ENCODE measurements at regions not wholly inside any gene's neighbourhood (a gene's known extent, or its start where the extent isn't known, plus 50 kb on each side); places are given as distances from the start of the nearest gene placed in this dataset.

- no peak for DNase-seq (ENCODE audit: low spot score)
Measured at GRCh38 chr9:73459817-73460216, 308.2 kb downstream of the ANXA1 start.

GRCh38 chr9:73468716-73469115 lies 317.1 kb downstream of the ANXA1 start:
- no peak for DNase-seq (ENCODE audit: low spot score)

GRCh38 chr9:73470766-73471165 lies 319.1 kb downstream of the ANXA1 start:
- no peak for DNase-seq (ENCODE audit: low spot score)

- DNase-seq (ENCODE audit: low spot score) = no peak
Measured at GRCh38 chr9:73474002-73474600, 322.4 kb downstream of the ANXA1 start.

- no peak for DNase-seq (ENCODE audit: low spot score)
Measured at GRCh38 chr9:73474625-73475024, 323.0 kb downstream of the ANXA1 start.

GRCh38 chr9:73494894-73495293 lies 343.2 kb downstream of the ANXA1 start:
- no peak for DNase-seq (ENCODE audit: low spot score)

GRCh38 chr9:73497796-73498195 lies 346.1 kb downstream of the ANXA1 start:
- DNase-seq (ENCODE audit: low spot score) = no peak

GRCh38 chr9:73515216-73515615 lies 363.6 kb downstream of the ANXA1 start:
- DNase-seq (ENCODE audit: low spot score) = no peak

GRCh38 chr9:73523391-73523790 lies 371.7 kb downstream of the ANXA1 start:
- DNase-seq (ENCODE audit: low spot score) = no peak

GRCh38 chr9:73525350-73525749 lies 373.7 kb downstream of the ANXA1 start:
- DNase-seq (ENCODE audit: low spot score) = no peak

- no peak for DNase-seq (ENCODE audit: low spot score)
Measured at GRCh38 chr9:73527521-73527920, 375.9 kb downstream of the ANXA1 start.

- DNase-seq (ENCODE audit: low spot score) = no peak
Measured at GRCh38 chr9:73528926-73529325, 377.3 kb downstream of the ANXA1 start.

- no peak for DNase-seq (ENCODE audit: low spot score)
Measured at GRCh38 chr9:73529666-73530065, 378.0 kb downstream of the ANXA1 start.

GRCh38 chr9:73531051-73531532 lies 379.4 kb downstream of the ANXA1 start:
- no peak for DNase-seq (ENCODE audit: low spot score)

- no peak for DNase-seq (ENCODE audit: low spot score)
Measured at GRCh38 chr9:73531658-73532057, 380.0 kb downstream of the ANXA1 start.

GRCh38 chr9:73532985-73533384 lies 381.3 kb downstream of the ANXA1 start:
- no peak for DNase-seq (ENCODE audit: low spot score)

GRCh38 chr9:73536403-73536802 lies 384.7 kb downstream of the ANXA1 start:
- DNase-seq (ENCODE audit: low spot score) = no peak

GRCh38 chr9:73537561-73537960 lies 385.9 kb downstream of the ANXA1 start:
- DNase-seq (ENCODE audit: low spot score) = no peak

GRCh38 chr9:73539881-73540390 lies 388.3 kb downstream of the ANXA1 start:
- no peak for DNase-seq (ENCODE audit: low spot score)

- no peak for DNase-seq (ENCODE audit: low spot score)
Measured at GRCh38 chr9:73541923-73542322, 390.3 kb downstream of the ANXA1 start.

- DNase-seq (ENCODE audit: low spot score) = no peak
Measured at GRCh38 chr9:73543727-73544126, 392.1 kb downstream of the ANXA1 start.

- DNase-seq (ENCODE audit: low spot score) = no peak
Measured at GRCh38 chr9:73548201-73548600, 396.5 kb downstream of the ANXA1 start.

GRCh38 chr9:73549991-73550390 lies 398.3 kb downstream of the ANXA1 start:
- no peak for DNase-seq (ENCODE audit: low spot score)

- DNase-seq (ENCODE audit: low spot score) = no peak
Measured at GRCh38 chr9:73553295-73553694, 401.6 kb downstream of the ANXA1 start.

All from activated CD4-positive, alpha-beta T cell treated with anti-CD3 and anti-CD28 coated beads, Interleukin-2, Interleukin-4, amounts not matched to agents 100 ng/mL and 50 ng/mL, durations not matched to agents 16 hours and 8 hours (primary cell).